NCI-H2029 (cell line): ENCODE measurements at regions not wholly inside any gene's neighbourhood (a gene's known extent, or its start where the extent isn't known, plus 50 kb on each side); places are given as distances from the start of the nearest gene placed in this dataset.
"Not testable (repeated sequence)": the region's sequence is repeated elsewhere in the genome, so short reads cannot be mapped to it uniquely, and the experiment has no call there.

Experiments used
- DNase-seq: peaks from one replicate; lab custom pipeline; 2025; lab: John Stamatoyannopoulos, UW

- no peak for DNase-seq
Measured at GRCh38 chr22:48505891-48506290, 1321.8 kb downstream of the BRD1 start.

- DNase-seq = no peak
Measured at GRCh38 chr22:48504519-48505140, 1323.0 kb downstream of the BRD1 start.

GRCh38 chr22:48503876-48504275 is 1323.8 kb downstream of the BRD1 start:
- DNase-seq = no peak

GRCh38 chr22:48503035-48503625 is 1324.5 kb downstream of the BRD1 start:
- DNase-seq = no peak

- DNase-seq = no peak
Measured at GRCh38 chr22:48501231-48501750, 1326.4 kb downstream of the BRD1 start.

GRCh38 chr22:48500471-48501230 is 1327.0 kb downstream of the BRD1 start:
- DNase-seq = no peak

GRCh38 chr22:48499456-48500425 is 1327.9 kb downstream of the BRD1 start:
- DNase-seq = no peak

- DNase-seq = no peak
Measured at GRCh38 chr22:48498526-48499331, 1328.9 kb downstream of the BRD1 start.

GRCh38 chr22:48497743-48498520 is 1329.7 kb downstream of the BRD1 start:
- DNase-seq = not testable (repeated sequence)

- no peak for DNase-seq
Measured at GRCh38 chr22:48496987-48497650, 1330.6 kb downstream of the BRD1 start.

- DNase-seq = no peak
Measured at GRCh38 chr22:48496226-48496845, 1331.3 kb downstream of the BRD1 start.

- DNase-seq = no peak
Measured at GRCh38 chr22:48495751-48496080, 1332.0 kb downstream of the BRD1 start.

- DNase-seq = no peak
Measured at GRCh38 chr22:48494968-48495750, 1332.5 kb downstream of the BRD1 start.

GRCh38 chr22:48494256-48494967 is 1333.3 kb downstream of the BRD1 start:
- DNase-seq = no peak

GRCh38 chr22:48493733-48494132 is 1333.9 kb downstream of the BRD1 start:
- no peak for DNase-seq

- peak; percentile 55 for DNase-seq
Measured at GRCh38 chr22:48492366-48493320, 1335.0 kb downstream of the BRD1 start.
